ENCODE measurements at regions not wholly inside any gene's neighbourhood (a gene's known extent, or its start where the extent isn't known, plus 50 kb on each side); places are given as distances from the start of the nearest gene placed in this dataset.
A peak's percentile ranks its signal among the peaks of the same experiment; 100 is the strongest.

GRCh38 chr20:60113771-60114170 lies 155.5 kb downstream of the CDH26 start:
- no peak for DNase-seq
- intact Hi-C loops (cut with DNase I) = no loop called here
- Histone ChIP-seq H3K4me3 (ENCODE audit: low read length) (no peak overlapping the region), H3K27ac (ENCODE audit: low read length) (no peak overlapping the region), H3K27me3 (ENCODE audit: control insufficient read depth, insufficient read depth) (no peaks in the 10 kb centered on the region), H3K4me1 (ENCODE audit: control insufficient read depth, insufficient read depth, low read length) (no peaks in the 10 kb centered on the region), H3K9me3 (ENCODE audit: control insufficient read depth, low read length) (no peaks in the 10 kb centered on the region)
- peak in 1 of 2 donors; percentile 29 for ATAC-seq
- WGBS = 69% methylated on average over 6 of the region's 6 CpGs

DNA sequence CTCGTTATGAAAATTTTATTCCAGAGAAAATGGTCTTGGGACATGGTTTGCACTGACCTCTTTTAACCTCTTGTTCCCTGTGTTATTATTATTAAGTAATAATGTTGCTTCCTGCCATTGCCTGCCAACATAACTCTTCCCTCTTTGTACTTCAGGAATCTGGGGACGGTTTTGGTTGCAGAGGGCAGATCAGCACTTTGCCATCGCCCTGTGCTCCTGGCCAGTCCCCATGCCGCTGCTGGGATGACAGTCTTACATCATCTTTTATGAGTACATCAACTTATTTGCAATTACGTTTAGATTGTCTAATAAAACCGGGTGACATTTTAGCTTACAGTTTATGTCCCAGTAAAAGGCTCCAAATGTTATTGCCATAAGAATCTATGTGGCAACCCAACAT lies 157.2 kb downstream of the CDH26 start:
- WGBS = 50% methylated on average over 6 of the region's 6 CpGs
- Histone ChIP-seq H3K9me3 (ENCODE audit: control insufficient read depth, low read length) (no peaks in the 10 kb centered on the region), H3K27ac (ENCODE audit: low read length) (no peak overlapping the region), H3K27me3 (ENCODE audit: control insufficient read depth, insufficient read depth) (no peaks in the 10 kb centered on the region), H3K4me1 (ENCODE audit: control insufficient read depth, insufficient read depth, low read length) (no peaks in the 10 kb centered on the region), H3K4me3 (ENCODE audit: low read length) (no peak overlapping the region)
- peak; percentile 20 to 50 for ATAC-seq
- intact Hi-C loops (cut with DNase I) = no loop called here
- DNase-seq = peak in 2 of 3 donors; percentile 53 to 62

GRCh38 chr20:60116128-60116909 lies 158.1 kb downstream of the CDH26 start:
- Histone ChIP-seq H3K27me3 (ENCODE audit: control insufficient read depth, insufficient read depth) (no peaks in the 10 kb centered on the region), H3K9me3 (ENCODE audit: control insufficient read depth, low read length) (no peaks in the 10 kb centered on the region), H3K27ac (ENCODE audit: low read length) (no peak overlapping the region), H3K4me3 (ENCODE audit: low read length) (no peak overlapping the region), H3K4me1 (ENCODE audit: control insufficient read depth, insufficient read depth, low read length) (no peaks in the 10 kb centered on the region)
- ATAC-seq = no peak
- intact Hi-C loops (cut with DNase I) = no loop called here
- no peak for DNase-seq
- WGBS = 83% methylated on average over 18 of the region's 18 CpGs

DNA sequence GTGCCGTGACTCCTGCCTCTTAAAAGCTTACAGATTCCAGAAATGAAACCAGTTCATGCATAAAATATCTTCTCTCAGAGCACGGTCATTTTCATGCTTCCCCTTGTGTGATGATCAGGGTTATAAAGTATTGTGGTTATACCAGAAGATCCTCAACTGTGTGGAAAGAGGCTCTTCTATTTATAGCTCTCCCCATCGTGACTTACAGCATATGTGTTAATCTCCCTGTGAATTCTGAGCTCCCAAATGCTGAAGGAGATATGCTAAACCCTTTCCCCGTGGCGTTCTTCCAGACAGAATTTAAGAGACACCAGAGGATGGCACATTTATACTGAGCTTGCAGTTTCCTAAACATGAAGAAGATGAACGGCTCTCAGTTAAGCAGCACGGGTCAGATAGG lies 158.8 kb downstream of the CDH26 start:
- no peak for DNase-seq
- no peak overlapping the region for H3K4me3 ChIP-seq (ENCODE audit: low read length)
- ATAC-seq = peak in 1 of 2 donors; percentile 43
- intact Hi-C loops (cut with DNase I) = no loop called here
- WGBS = 29% methylated on average over 7 of the region's 7 CpGs
- no peaks in the 10 kb centered on the region for H3K4me1 ChIP-seq (ENCODE audit: control insufficient read depth, insufficient read depth, low read length)
- no peaks in the 10 kb centered on the region for H3K9me3 ChIP-seq (ENCODE audit: control insufficient read depth, low read length)
- no peak overlapping the region for H3K27ac ChIP-seq (ENCODE audit: low read length)
- no peaks in the 10 kb centered on the region for H3K27me3 ChIP-seq (ENCODE audit: control insufficient read depth, insufficient read depth)

DNA sequence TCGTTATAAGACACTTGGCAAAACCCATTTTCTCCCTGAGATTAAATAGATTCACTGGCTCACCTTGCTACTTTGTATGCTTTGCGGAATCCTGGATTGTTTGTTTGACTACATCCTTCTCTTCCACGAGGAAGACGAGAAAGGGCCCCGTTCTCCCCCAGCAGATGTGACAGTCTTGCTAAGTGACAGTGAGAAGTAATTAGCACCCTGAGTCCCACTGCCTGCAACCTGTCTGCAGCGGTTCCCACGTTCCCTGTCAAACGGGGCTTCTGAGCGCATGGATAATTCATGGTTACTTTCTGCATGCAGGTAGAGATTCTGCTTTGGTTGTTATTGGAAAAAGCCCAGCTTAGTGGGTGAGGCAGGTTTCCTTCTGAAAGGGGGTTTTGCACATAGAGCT lies 163.7 kb downstream of the CDH26 start:
- no peaks in the 10 kb centered on the region for H3K9me3 ChIP-seq (ENCODE audit: control insufficient read depth, low read length)
- no peak overlapping the region for H3K4me3 ChIP-seq (ENCODE audit: low read length)
- no peaks in the 10 kb centered on the region for H3K4me1 ChIP-seq (ENCODE audit: control insufficient read depth, insufficient read depth, low read length)
- intact Hi-C loops (cut with DNase I) = no loop called here
- H3K27me3 ChIP-seq (ENCODE audit: control insufficient read depth, insufficient read depth) = no peaks in the 10 kb centered on the region
- 66% methylated on average over 9 of the region's 9 CpGs for WGBS
- ATAC-seq (no peak), DNase-seq (no peak)
- no peak overlapping the region for H3K27ac ChIP-seq (ENCODE audit: low read length)

DNA sequence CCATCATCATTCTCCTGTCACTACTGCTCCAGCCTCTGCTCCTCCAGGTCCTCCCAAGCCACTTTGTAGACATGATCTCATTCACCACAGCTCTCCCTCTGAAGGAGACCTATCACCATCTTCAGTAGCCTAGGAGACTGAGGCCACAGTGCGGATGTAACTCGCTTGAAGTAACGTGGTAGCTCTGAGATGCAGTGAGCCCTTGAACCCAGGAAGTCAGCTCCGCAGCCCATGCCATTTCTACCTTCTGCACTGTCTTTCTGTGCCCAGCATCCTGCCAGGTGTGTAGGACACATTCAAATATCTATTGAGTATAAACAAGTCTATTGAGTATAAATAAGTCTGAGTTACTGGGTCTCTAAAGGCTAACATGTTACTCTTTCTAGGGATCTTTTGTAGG lies 164.4 kb downstream of the CDH26 start:
- Histone ChIP-seq H3K27me3 (ENCODE audit: control insufficient read depth, insufficient read depth) (no peaks in the 10 kb centered on the region), H3K4me1 (ENCODE audit: control insufficient read depth, insufficient read depth, low read length) (no peaks in the 10 kb centered on the region), H3K27ac (ENCODE audit: low read length) (no peak overlapping the region), H3K9me3 (ENCODE audit: control insufficient read depth, low read length) (no peaks in the 10 kb centered on the region), H3K4me3 (ENCODE audit: low read length) (no peak overlapping the region)
- 92% methylated on average over 4 of the region's 4 CpGs for WGBS
- DNase-seq = no peak
- intact Hi-C loops (cut with DNase I) = no loop called here
- ATAC-seq = no peak

DNA sequence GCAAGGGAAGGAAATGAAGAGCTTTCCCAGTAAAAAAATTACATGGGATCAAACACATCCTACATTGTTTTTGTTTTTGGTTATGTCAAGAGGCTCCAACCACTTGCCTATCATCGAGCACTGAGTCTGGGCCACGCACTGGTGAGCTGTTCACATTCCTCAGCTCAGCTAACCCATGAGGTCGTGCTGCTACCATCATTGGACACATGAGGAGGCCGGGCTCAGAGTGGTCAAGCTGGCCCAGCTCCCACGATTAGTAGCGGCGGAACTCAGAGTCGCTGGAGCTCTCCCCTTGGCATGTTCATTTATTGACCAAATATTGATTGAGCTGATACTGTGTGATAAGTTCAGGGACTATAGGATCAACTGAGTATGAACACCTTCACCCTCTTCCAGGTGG lies 164.9 kb downstream of the CDH26 start:
- H3K27me3 ChIP-seq (ENCODE audit: control insufficient read depth, insufficient read depth) = no peaks in the 10 kb centered on the region
- no peaks in the 10 kb centered on the region for H3K4me1 ChIP-seq (ENCODE audit: control insufficient read depth, insufficient read depth, low read length)

DNA sequence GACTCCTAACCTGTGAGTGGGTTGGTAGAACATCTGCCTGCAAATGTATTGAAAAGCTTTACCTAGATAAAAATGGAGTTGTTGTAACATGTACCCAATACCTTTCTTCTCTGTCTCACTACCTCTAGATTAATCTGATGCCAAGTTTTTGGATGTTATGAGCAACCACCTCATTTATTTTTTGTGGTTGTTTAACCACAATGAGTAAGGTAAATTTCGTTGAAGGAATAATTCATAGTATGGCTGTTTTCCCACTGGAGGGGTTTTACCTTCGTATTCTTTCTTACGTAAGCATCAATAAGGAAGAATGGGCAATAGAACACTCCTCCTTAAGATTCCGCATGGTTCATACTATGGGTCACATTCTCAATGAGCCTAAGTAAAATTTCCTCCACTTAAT lies 165.4 kb downstream of the CDH26 start:
- Histone ChIP-seq H3K4me3 (ENCODE audit: low read length) (no peak overlapping the region), H3K27me3 (ENCODE audit: control insufficient read depth, insufficient read depth) (no peaks in the 10 kb centered on the region), H3K27ac (ENCODE audit: low read length) (no peak overlapping the region), H3K4me1 (ENCODE audit: control insufficient read depth, insufficient read depth, low read length) (no peaks in the 10 kb centered on the region), H3K9me3 (ENCODE audit: control insufficient read depth, low read length) (no peaks in the 10 kb centered on the region)
- intact Hi-C loops (cut with DNase I) = no loop called here
- no peak for DNase-seq
- 84% methylated on average over 4 of the region's 4 CpGs for WGBS
- no peak for ATAC-seq

More for the DNA sequence above, 164.9 kb downstream of the CDH26 start:
- H3K9me3 ChIP-seq (ENCODE audit: control insufficient read depth, low read length) = no peaks in the 10 kb centered on the region
- DNase-seq (no peak), ATAC-seq (no peak)
- H3K4me3 ChIP-seq (ENCODE audit: low read length) = no peak overlapping the region
- intact Hi-C loops (cut with DNase I) = no loop called here
- WGBS = 61% methylated on average over 8 of the region's 8 CpGs
- H3K27ac ChIP-seq (ENCODE audit: low read length) = no peak overlapping the region

DNA sequence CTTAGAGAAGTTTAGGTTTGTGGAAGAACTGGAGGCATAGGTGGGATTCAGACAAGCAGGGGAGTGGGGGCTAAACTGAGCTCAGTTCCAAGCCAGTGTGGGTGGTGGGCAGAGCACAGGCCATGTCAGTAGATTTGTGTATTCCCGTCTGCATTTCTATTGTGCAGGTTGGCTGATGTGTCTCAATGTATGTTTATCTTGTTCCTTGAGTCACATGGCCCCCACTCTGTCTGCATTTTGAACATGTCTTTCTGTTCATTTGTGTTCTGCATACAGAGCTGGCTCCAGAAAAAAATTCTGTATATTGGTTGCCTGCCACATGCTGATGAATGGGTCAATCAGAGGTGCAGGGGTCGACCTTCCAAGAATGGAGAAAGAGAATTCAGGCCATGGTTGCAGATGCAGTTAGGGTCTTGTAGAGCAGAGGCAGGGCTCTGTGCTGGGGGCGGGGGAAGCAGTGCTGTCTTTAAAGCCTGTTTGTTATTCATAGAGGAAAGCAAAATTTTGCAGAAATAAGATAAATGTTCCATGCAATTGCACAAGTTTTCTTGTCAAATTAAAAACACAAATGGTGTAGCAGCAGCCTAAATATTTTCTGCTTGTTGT lies 166.7 kb downstream of the CDH26 start:
- H3K27me3 ChIP-seq (ENCODE audit: control insufficient read depth, insufficient read depth) = no peaks in the 10 kb centered on the region

DNA sequence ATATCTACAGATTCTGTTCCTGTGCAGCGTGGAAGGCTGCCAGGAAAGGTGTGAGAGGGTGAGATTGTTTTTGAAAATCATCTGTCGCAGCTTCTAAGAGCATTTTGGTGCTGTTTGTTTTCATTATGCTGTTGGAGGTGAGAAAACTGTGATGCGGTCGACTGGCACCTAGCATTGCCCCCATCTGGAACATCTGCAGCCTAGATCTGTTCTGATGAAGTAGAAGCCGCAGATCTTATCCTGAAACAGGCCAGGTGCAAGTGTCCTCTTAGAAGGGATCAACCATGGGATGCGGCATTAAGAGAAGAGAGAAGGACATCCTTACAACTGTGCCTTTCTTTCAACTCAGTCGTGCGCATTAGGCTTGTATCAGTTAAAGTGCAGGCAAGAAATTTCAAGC lies 167.3 kb downstream of the CDH26 start:
- no peaks in the 10 kb centered on the region for H3K9me3 ChIP-seq (ENCODE audit: control insufficient read depth, low read length)
- ATAC-seq (no peak), DNase-seq (no peak)
- H3K27ac ChIP-seq (ENCODE audit: low read length) = no peak overlapping the region
- H3K4me1 ChIP-seq (ENCODE audit: control insufficient read depth, insufficient read depth, low read length) = no peaks in the 10 kb centered on the region
- intact Hi-C loops (cut with DNase I) = no loop called here
- H3K4me3 ChIP-seq (ENCODE audit: low read length) = no peak overlapping the region
- H3K27me3 ChIP-seq (ENCODE audit: control insufficient read depth, insufficient read depth) = no peaks in the 10 kb centered on the region
- WGBS = 81% methylated on average over 8 of the region's 8 CpGs

More for the DNA sequence above, 166.7 kb downstream of the CDH26 start:
- Histone ChIP-seq H3K4me1 (ENCODE audit: control insufficient read depth, insufficient read depth, low read length) (no peaks in the 10 kb centered on the region), H3K4me3 (ENCODE audit: low read length) (no peak overlapping the region), H3K9me3 (ENCODE audit: control insufficient read depth, low read length) (no peaks in the 10 kb centered on the region), H3K27ac (ENCODE audit: low read length) (no peak overlapping the region)
- 63% methylated on average over 3 of the region's 3 CpGs for WGBS
- DNase-seq (no peak), ATAC-seq (no peak)
- intact Hi-C loops (cut with DNase I) = no loop called here

DNA sequence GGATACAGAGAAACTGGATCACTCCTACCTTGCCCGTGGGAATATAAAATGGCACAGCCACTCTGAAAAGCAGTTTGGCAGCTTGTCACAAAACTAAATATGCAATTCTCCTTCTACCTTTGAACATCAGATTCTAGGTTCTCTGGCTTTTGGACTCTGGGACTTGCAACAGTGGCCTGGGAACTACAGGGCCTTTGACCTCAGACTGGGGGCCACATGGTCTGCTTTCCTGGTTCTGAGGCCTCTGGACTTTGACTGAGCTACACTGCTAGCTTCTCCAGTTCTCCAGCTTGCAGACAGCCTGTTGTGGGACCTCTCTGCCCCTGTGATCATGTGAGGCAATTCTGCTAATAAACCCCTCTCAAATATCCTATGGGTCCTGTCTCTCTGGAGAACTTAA lies 168.8 kb downstream of the CDH26 start:
- no peak overlapping the region for H3K4me3 ChIP-seq (ENCODE audit: low read length)
- intact Hi-C loops (cut with DNase I) = no loop called here
- WGBS = 0% methylated on average over 1 of the region's 1 CpG
- H3K27ac ChIP-seq (ENCODE audit: low read length) = no peak overlapping the region
- ATAC-seq = no peak
- H3K9me3 ChIP-seq (ENCODE audit: control insufficient read depth, low read length) = no peaks in the 10 kb centered on the region
- no peaks in the 10 kb centered on the region for H3K4me1 ChIP-seq (ENCODE audit: control insufficient read depth, insufficient read depth, low read length)
- no peaks in the 10 kb centered on the region for H3K27me3 ChIP-seq (ENCODE audit: control insufficient read depth, insufficient read depth)
- DNase-seq = no peak

Measured in right cardiac atrium (tissue), 5 donors.